Right lobe of liver (tissue), 6 donors: ENCODE measurements at regions not wholly inside any gene's neighbourhood (a gene's known extent, or its start where the extent isn't known, plus 50 kb on each side); places are given as distances from the start of the nearest gene placed in this dataset.
A peak's percentile ranks its signal among the peaks of the same experiment; 100 is the strongest.

ENCODE experiments used
- ATAC-seq, 4 donors: fragments of 200-7000 bp; cut with Tn5 transposase; one replicate each; pipeline ENCODE4 v1.9.1; 2020; ENCODE audit warnings: mild to moderate bottlenecking in 4 of 4, moderate library complexity in 4 of 4
- DNase-seq, 3 donors: peaks; one replicate each; pipeline ENCODE4 v3.0.0-alpha.2; 2020
- H3K27ac ChIP-seq, 3 donors: fragments of 200-600 bp; one replicate each; pipeline ENCODE4 v1.8.0; 2022
- H3K27me3 ChIP-seq, 2 donors: fragments of 200-600 bp; one replicate each; pipeline ENCODE4 v1.8.0; 2022
- H3K36me3 ChIP-seq, 4 donors: fragments of 200-600 bp; sonication (generic) in 1 of 4; one replicate each; pipeline versions ENCODE4 v1.5.1 to v1.8.0; 2017 to 2022; ENCODE audit warnings: control low read depth in 1 of 4
- H3K4me1 ChIP-seq, 4 donors: fragments of 200-600 bp; sonication (generic) in 1 of 4; one replicate each; pipeline versions ENCODE4 v1.5.1 to v1.8.0; 2017 to 2022; ENCODE audit warnings: control low read depth in 1 of 4
- H3K4me3 ChIP-seq, 3 donors: fragments of 200-600 bp; one replicate each; pipeline ENCODE4 v1.8.0; 2022
- H3K9me3 ChIP-seq, 4 donors: fragments of 200-600 bp; sonication (generic) in 1 of 4; one replicate each; pipeline versions ENCODE4 v1.5.1 to v1.8.0; 2017 to 2022; ENCODE audit warnings: control low read depth in 1 of 4
- POLR2A ChIP-seq: fragments of 450-650 bp; IDR thresholded peaks from one replicate; pipeline ENCODE4 v1.6.1; 2017; ENCODE audit warnings: antibody characterized with exemption, mild to moderate bottlenecking
- WGBS: methylation state at CpG from one replicate; pipeline ENCODE4 v1.1.6; 2018; ENCODE audit warnings: low coverage, low lambda C conversion rate; ENCODE audit not compliant: insufficient coverage; ENCODE audit errors: missing lambda C conversion rate; 5-methylcytosine and 5-hydroxymethylcytosine counted together
- intact Hi-C, 2 donors: fragments of 100-400 bp; cut with DNase I; formaldehyde crosslinking; loops; one replicate each; pipeline versions ENCODE4 v1.11.2 to v1.14.1; 2022
- TF ChIP-seq, protein P1 (sequence below), 4 donors: fragments of 200-600 bp in 3 of 4; fragments of 450-650 bp in 1 of 4; IDR thresholded peaks; one replicate each; pipeline versions ENCODE4 v1.5.1 to v1.8.0; 2016 to 2022; ENCODE audit warnings: antibody characterized with exemption in 4 of 4, mild to moderate bottlenecking in 2 of 4
- donor health status: DM: no; HTN: yes; CAD: no.
- donor health status: DM: no; HTN: no; CAD: no.
- donor health status: DM: no; HTN: no; CAD: no.
- donor health status: DM: no; HTN: yes; CAD: no.
- donor health status: DM: no; HTN: yes; CAD: no.

DNA sequence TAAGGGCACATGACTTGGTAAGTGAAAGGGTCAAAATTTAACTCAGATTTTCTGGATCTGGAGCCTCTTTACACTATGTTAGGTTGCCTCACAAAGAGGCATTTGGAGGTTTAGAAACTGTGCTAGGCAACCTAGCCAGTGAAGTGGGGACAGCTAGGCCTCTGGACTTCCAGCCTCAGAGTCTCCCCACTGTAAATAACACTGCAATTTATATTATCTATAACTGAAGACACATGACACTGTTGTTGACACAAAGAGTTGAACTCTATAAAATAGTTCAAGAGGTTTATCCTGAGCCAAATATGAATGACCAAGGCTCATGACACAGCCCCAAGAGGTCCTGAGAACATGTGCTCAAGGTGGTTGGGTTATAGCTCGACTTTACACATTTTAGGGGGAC lies 74.9 kb upstream of the IQCM start:
- no peak overlapping the region for H3K4me3 ChIP-seq
- no peak overlapping the region for H3K27ac ChIP-seq
- H3K9me3 ChIP-seq: no peaks in the 10 kb centered on the region
- no peak for ATAC-seq
- intact Hi-C loops: no loop called here
- no peak for DNase-seq
- TF ChIP-seq POLR2A: no peak
- TF ChIP-seq, protein P1, sequence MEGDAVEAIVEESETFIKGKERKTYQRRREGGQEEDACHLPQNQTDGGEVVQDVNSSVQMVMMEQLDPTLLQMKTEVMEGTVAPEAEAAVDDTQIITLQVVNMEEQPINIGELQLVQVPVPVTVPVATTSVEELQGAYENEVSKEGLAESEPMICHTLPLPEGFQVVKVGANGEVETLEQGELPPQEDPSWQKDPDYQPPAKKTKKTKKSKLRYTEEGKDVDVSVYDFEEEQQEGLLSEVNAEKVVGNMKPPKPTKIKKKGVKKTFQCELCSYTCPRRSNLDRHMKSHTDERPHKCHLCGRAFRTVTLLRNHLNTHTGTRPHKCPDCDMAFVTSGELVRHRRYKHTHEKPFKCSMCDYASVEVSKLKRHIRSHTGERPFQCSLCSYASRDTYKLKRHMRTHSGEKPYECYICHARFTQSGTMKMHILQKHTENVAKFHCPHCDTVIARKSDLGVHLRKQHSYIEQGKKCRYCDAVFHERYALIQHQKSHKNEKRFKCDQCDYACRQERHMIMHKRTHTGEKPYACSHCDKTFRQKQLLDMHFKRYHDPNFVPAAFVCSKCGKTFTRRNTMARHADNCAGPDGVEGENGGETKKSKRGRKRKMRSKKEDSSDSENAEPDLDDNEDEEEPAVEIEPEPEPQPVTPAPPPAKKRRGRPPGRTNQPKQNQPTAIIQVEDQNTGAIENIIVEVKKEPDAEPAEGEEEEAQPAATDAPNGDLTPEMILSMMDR (IDR thresholded peaks at IDR 0.05): no peak
- H3K4me1 ChIP-seq: no peaks in the 10 kb centered on the region
- 20% methylated on average over 1 of the region's 1 CpG for WGBS
- no peaks in the 10 kb centered on the region for H3K36me3 ChIP-seq
- H3K27me3 ChIP-seq: no peaks in the 10 kb centered on the region

DNA sequence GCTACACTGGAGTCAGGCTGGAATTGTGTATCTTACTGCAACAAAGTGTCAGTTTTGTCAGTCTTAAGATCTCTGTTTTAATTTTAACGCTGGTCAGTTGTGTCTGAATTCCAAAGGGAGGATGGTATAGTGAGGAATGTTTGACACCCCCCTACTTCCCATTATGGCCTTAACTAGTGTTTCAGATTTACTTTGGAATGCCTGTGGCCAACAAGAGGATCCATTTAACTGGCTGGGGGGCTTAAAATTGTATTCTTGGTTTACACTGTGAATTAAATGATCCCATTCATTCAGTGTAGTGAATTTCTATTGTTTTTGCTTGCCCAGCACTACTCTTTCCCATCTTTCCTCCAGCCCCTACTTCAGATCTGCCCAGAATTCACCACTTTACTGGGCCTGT lies 75.8 kb upstream of the IQCM start:
- DNase-seq (no peak), ATAC-seq (no peak)
- no peak for TF ChIP-seq POLR2A
- TF ChIP-seq, protein P1 (IDR thresholded peaks at IDR 0.05): no peak
- H3K4me1 ChIP-seq: no peaks in the 10 kb centered on the region
- WGBS: 57% methylated on average over 1 of the region's 1 CpG
- no peak overlapping the region for H3K27ac ChIP-seq
- H3K9me3 ChIP-seq: no peaks in the 10 kb centered on the region
- intact Hi-C loops: no loop called here
- no peak overlapping the region for H3K4me3 ChIP-seq
- H3K27me3 ChIP-seq: no peaks in the 10 kb centered on the region
- H3K36me3 ChIP-seq: no peaks in the 10 kb centered on the region

DNA sequence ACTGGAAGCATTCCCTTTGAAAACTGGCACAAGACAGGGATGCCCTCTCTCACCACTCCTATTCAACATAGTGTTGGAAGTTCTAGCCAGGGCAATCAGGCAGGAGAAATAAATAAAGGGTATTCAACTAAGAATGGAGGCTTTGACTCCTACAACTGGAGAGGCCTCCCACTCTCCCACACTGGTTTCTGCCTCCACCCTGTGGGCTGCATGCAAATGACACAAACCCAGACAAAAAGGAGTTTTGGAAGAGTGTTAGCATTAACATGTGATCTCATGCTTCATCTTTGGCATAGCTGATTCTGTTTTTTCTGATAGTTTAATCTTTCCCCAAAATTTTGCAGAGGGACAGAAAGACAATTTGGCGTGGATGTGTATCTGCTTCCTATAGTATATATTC lies 80.8 kb upstream of the IQCM start:
- DNase-seq: no peak
- TF ChIP-seq, protein P1 (IDR thresholded peaks at IDR 0.05): peak in 2 of 4 donors; percentile 15 to 35
- no peak for TF ChIP-seq POLR2A
- H3K4me1 ChIP-seq: no peaks in the 10 kb centered on the region
- intact Hi-C loops: no loop called here
- H3K9me3 ChIP-seq: no peaks in the 10 kb centered on the region
- no peaks in the 10 kb centered on the region for H3K36me3 ChIP-seq
- no peak overlapping the region for H3K4me3 ChIP-seq
- ATAC-seq: peak in 2 of 4 donors; percentile 39 to 48
- H3K27ac ChIP-seq: no peak overlapping the region
- H3K27me3 ChIP-seq: no peaks in the 10 kb centered on the region
- WGBS: 92% methylated on average over 1 of the region's 1 CpG

DNA sequence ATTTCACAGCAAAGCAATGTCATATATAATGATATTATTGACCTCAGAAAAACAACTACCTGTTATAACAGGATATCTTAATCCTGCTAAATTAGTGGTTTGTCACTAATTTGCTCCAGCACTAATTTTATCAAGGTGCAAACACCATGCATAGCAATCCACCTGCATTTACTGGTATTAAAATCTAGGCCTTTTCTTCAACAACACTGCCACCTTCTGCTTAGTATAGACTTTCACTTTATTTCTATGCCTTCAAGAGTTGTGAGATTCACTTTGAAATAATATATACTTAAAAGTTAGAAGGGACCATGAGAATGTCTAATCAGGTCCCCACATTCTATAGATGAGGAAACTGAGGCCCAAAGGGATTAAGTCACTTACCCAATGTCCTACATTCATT lies 82.1 kb upstream of the IQCM start:
- no peak for DNase-seq
- no peaks in the 10 kb centered on the region for H3K4me1 ChIP-seq
- TF ChIP-seq, protein P1 (IDR thresholded peaks at IDR 0.05): peak; percentile 39 to 46 (median 42)
- TF ChIP-seq POLR2A: no peak
- no peaks in the 10 kb centered on the region for H3K9me3 ChIP-seq
- no peak overlapping the region for H3K4me3 ChIP-seq
- no peaks in the 10 kb centered on the region for H3K27me3 ChIP-seq
- H3K36me3 ChIP-seq: no peaks in the 10 kb centered on the region
- no peak overlapping the region for H3K27ac ChIP-seq
- peak; percentile 53 to 70 (median 58) for ATAC-seq
- intact Hi-C loops: no loop called here

DNA sequence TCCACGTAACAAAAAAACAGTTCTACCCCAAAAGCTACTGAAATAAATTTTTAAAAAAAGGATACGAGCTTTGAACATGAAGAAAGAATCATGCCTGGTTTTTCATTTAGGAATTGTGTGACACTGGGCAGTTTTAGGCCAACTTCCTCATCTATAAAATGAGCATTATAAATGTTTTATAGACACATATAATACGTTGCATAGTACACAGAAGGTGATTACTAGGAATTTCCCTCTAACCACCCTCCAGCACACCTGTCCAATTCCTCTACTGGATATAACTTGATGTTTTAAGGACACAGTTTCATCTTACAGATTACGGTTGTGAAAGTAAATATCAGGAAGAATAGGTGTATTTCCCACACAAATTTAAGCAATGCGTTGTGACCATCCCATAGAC lies 85.5 kb upstream of the IQCM start:
- H3K27me3 ChIP-seq: no peaks in the 10 kb centered on the region
- H3K36me3 ChIP-seq: no peaks in the 10 kb centered on the region
- WGBS: 71% methylated on average over 5 of the region's 5 CpGs
- H3K27ac ChIP-seq: no peak overlapping the region
- TF ChIP-seq, protein P1 (IDR thresholded peaks at IDR 0.05): no peak
- no peak for TF ChIP-seq POLR2A
- intact Hi-C loops: no loop called here
- no peaks in the 10 kb centered on the region for H3K9me3 ChIP-seq
- ATAC-seq: no peak
- no peak overlapping the region for H3K4me3 ChIP-seq
- H3K4me1 ChIP-seq: no peaks in the 10 kb centered on the region
- no peak for DNase-seq
